ENCODE measurements at regions not wholly inside any gene's neighbourhood (a gene's known extent, or its start where the extent isn't known, plus 50 kb on each side); places are given as distances from the start of the nearest gene placed in this dataset.
"Not testable (repeated sequence)": the region's sequence is repeated elsewhere in the genome, so short reads cannot be mapped to it uniquely, and the experiment has no call there.

DNA sequence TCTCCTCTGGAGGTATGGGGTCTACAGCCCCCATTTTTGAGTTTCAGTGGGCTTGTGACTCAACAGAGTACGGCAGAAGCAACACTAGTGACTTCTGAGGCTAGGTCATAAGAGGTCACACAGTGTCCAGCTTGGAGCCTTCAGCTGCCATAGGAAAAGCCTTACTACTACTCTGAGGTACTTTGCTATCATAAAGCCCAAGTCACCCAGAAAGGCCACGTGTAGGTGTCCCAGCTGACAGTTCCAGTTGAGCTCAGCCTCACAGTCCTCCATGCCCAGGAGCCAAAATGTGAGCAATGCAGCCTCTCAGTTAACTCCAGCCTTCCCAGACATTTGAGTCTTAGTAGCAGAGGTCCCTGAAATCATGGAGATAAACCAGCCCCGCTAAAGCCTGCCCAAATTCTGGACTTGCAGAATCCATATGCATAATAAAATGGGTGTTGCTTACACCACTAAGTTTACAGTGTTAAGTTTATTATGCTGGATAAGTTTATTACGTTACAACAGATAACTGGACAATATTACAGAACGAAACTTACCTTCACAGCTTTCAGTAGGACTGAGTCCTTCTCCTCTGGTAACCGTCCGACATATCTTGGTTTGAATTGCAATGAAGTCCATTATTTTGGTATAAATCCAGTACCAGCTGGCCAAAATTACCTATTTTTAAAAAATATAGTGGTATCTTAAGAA lies 181.1 kb downstream of the AVL9 start:
- Histone ChIP-seq H2AFZ (ENCODE audit: low read length) (no peak overlapping the region), H3K4me3 (ENCODE audit: low read depth, low read length, poor library complexity, severe bottlenecking) (no peak overlapping the region), H3K9me2 (ENCODE audit: low read depth, low read length) (no peaks in the 10 kb centered on the region), H3K9me3 (ENCODE audit: low read length) (no peaks in the 10 kb centered on the region), H3F3A (ENCODE audit: insufficient read depth, low read length) (no peaks in the 10 kb centered on the region), H3K4me1 (ENCODE audit: insufficient read depth, low read length, severe bottlenecking) (no peaks in the 10 kb centered on the region), H3K9ac (ENCODE audit: low read length) (no peak overlapping the region), H3K27ac (ENCODE audit: low read depth, low read length, poor library complexity, severe bottlenecking) (no peak overlapping the region), H3K27me3 (ENCODE audit: insufficient read depth, low read length) (no peaks in the 10 kb centered on the region), H3K36me3 (ENCODE audit: insufficient read depth, low read length) (no peaks in the 10 kb centered on the region), H3K4me2 (ENCODE audit: low read length) (no peak overlapping the region), H4K20me1 (ENCODE audit: insufficient read depth, low read length) (no peaks in the 10 kb centered on the region), H3K79me2 (ENCODE audit: insufficient read depth, low read length) (no peaks in the 10 kb centered on the region)
- TF ChIP-seq, protein P1, sequence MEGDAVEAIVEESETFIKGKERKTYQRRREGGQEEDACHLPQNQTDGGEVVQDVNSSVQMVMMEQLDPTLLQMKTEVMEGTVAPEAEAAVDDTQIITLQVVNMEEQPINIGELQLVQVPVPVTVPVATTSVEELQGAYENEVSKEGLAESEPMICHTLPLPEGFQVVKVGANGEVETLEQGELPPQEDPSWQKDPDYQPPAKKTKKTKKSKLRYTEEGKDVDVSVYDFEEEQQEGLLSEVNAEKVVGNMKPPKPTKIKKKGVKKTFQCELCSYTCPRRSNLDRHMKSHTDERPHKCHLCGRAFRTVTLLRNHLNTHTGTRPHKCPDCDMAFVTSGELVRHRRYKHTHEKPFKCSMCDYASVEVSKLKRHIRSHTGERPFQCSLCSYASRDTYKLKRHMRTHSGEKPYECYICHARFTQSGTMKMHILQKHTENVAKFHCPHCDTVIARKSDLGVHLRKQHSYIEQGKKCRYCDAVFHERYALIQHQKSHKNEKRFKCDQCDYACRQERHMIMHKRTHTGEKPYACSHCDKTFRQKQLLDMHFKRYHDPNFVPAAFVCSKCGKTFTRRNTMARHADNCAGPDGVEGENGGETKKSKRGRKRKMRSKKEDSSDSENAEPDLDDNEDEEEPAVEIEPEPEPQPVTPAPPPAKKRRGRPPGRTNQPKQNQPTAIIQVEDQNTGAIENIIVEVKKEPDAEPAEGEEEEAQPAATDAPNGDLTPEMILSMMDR (IDR thresholded peaks at IDR 0.05; ENCODE audit: low read length): no peak
- no peak for TF ChIP-seq EZH2 (IDR thresholded peaks at IDR 0.05; ENCODE audit: borderline replicate concordance, low read length)

DNA sequence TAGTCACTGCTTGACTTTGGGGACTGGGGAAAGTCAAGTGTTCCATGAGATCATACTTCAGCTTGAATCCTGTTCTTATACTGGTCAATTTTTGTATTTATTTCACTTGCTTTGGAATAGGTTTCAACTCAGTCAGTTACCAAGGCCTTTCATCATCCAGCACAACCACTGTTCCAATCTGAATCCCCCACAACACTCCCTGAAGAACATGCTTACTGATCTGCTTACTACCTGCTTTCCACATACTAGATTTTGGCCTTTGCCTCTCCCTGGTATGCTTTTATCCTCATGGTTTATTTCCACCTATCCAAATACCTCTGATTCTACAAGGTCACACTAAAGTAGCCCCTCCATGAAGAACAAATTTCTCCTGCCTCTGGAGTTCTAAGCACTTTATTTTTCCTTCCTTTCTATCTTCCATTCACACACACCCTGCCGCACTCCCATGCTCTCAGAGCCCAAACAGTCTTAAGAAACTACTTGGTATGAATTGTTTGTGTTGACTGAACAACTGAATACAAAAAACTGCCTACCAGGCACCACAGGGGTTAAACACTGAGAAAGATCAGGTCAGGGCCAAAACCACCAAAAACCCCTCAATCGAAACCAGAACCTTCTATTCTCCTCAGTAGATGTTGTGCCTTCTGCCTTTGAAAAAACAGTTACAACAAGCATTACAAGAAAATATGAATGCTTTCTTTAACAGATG lies 178.1 kb downstream of the AVL9 start:
- no peaks in the 10 kb centered on the region for H3K36me3 ChIP-seq (ENCODE audit: insufficient read depth, low read length)
- H3K9me2 ChIP-seq (ENCODE audit: low read depth, low read length): no peaks in the 10 kb centered on the region
- no peak overlapping the region for H3K9ac ChIP-seq (ENCODE audit: low read length)
- H3K79me2 ChIP-seq (ENCODE audit: insufficient read depth, low read length): no peaks in the 10 kb centered on the region
- no peaks in the 10 kb centered on the region for H3K4me1 ChIP-seq (ENCODE audit: insufficient read depth, low read length, severe bottlenecking)
- H2AFZ ChIP-seq (ENCODE audit: low read length): no peak overlapping the region
- no peak overlapping the region for H3K27ac ChIP-seq (ENCODE audit: low read depth, low read length, poor library complexity, severe bottlenecking)
- TF ChIP-seq EZH2 (IDR thresholded peaks at IDR 0.05; ENCODE audit: borderline replicate concordance, low read length): no peak
- TF ChIP-seq, protein P1 (IDR thresholded peaks at IDR 0.05; ENCODE audit: low read length): no peak
- H3K4me3 ChIP-seq (ENCODE audit: low read depth, low read length, poor library complexity, severe bottlenecking): no peak overlapping the region
- H3K4me2 ChIP-seq (ENCODE audit: low read length): no peak overlapping the region
- H3K9me3 ChIP-seq (ENCODE audit: low read length): no peaks in the 10 kb centered on the region
- H3F3A ChIP-seq (ENCODE audit: insufficient read depth, low read length): no peaks in the 10 kb centered on the region
- H4K20me1 ChIP-seq (ENCODE audit: insufficient read depth, low read length): no peaks in the 10 kb centered on the region
- no peaks in the 10 kb centered on the region for H3K27me3 ChIP-seq (ENCODE audit: insufficient read depth, low read length)

DNA sequence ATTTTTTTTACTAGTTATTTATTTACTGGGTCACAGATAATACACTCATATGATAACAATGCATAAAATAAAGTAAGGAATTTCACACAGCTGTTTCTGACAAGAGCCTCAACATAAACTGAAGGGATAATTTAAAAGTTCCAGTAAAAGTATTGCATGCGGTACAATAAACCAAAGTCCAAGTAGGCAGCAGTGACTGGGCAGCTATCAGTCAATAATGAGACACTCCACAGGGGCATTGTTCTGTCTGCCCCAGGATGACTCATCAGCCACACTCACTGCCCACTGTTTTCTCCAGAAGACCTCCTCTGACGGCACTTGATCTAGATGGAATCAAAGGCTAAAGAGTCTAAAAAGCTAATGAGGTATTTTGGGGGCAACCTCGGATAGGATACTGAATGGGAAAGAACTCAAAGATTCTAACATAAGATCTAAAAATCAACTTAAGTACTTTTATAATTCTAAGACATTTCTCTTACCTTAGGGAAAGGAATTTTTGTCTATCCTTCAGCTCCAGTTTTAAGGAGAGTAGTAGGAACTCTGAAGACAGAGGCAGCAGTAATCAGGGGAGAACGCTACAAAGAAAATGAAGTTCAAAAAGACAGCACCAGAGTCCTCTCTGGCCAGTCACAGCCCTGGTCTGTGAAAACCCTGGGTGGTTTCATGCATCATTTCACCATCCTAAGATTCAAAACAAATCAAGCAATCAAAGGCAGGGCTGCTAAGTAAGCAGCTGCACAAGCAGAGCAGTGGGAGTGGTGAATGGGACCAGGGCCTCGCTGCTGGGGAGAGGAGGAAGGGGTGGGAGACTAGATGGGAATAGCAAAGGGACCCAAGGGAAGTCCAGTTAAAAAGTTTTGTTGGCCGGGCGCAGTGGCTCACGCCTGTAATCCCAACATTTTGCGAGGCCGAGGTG lies 175.1 kb downstream of the AVL9 start:
- Histone ChIP-seq H4K20me1 (ENCODE audit: insufficient read depth, low read length) (no peaks in the 10 kb centered on the region), H3K9me2 (ENCODE audit: low read depth, low read length) (no peaks in the 10 kb centered on the region), H3K4me3 (ENCODE audit: low read depth, low read length, poor library complexity, severe bottlenecking) (no peak overlapping the region), H3K9ac (ENCODE audit: low read length) (no peak overlapping the region), H3K4me2 (ENCODE audit: low read length) (no peak overlapping the region), H3K79me2 (ENCODE audit: insufficient read depth, low read length) (no peaks in the 10 kb centered on the region), H2AFZ (ENCODE audit: low read length) (no peak overlapping the region), H3K36me3 (ENCODE audit: insufficient read depth, low read length) (no peaks in the 10 kb centered on the region), H3K4me1 (ENCODE audit: insufficient read depth, low read length, severe bottlenecking) (no peaks in the 10 kb centered on the region), H3K27me3 (ENCODE audit: insufficient read depth, low read length) (no peaks in the 10 kb centered on the region), H3F3A (ENCODE audit: insufficient read depth, low read length) (no peaks in the 10 kb centered on the region), H3K27ac (ENCODE audit: low read depth, low read length, poor library complexity, severe bottlenecking) (no peak overlapping the region), H3K9me3 (ENCODE audit: low read length) (no peaks in the 10 kb centered on the region)
- TF ChIP-seq EZH2 (IDR thresholded peaks at IDR 0.05; ENCODE audit: borderline replicate concordance, low read length): no peak
- TF ChIP-seq, protein P1 (IDR thresholded peaks at IDR 0.05; ENCODE audit: low read length): no peak

DNA sequence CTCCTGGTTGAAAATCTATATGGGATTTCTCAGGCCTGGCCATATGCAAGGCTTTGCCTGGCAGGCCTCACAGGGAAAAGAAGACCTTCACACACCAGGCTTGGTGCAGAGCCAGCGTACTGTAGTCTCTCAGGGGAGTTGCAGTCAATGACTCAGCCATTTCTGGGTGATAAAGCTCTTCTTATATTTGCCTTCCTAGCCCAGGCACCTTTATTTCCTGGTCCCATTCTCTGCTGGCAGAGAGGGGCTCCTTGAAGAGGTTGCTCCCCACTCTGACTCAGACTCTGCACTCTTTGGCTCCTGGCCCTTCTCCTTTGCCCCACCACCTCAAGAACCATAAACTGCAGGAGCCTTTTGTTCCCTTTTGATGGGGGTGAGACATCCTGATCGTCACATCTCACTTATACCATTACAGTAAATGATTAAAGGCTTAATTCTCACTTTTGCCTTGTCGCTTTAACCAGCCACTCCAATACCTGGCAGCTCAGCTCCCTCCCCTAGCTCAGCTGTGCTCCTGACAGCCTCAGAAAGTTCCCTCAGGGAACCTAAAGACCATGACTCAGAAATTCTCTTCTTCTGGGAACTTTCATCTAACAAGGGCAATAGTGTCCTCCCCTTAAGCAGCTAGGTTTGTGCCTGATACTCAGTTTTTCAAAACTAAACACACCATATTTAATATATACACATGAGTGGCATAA lies 174.0 kb downstream of the AVL9 start:
- H3K9me2 ChIP-seq (ENCODE audit: low read depth, low read length); H3K4me2 ChIP-seq (ENCODE audit: low read length); H3K36me3 ChIP-seq (ENCODE audit: insufficient read depth, low read length); H3K4me3 ChIP-seq (ENCODE audit: low read depth, low read length, poor library complexity, severe bottlenecking); H3F3A ChIP-seq (ENCODE audit: insufficient read depth, low read length); H3K27ac ChIP-seq (ENCODE audit: low read depth, low read length, poor library complexity, severe bottlenecking); H3K9me3 ChIP-seq (ENCODE audit: low read length); H4K20me1 ChIP-seq (ENCODE audit: insufficient read depth, low read length); H3K27me3 ChIP-seq (ENCODE audit: insufficient read depth, low read length); H3K9ac ChIP-seq (ENCODE audit: low read length); H3K79me2 ChIP-seq (ENCODE audit: insufficient read depth, low read length); H3K4me1 ChIP-seq (ENCODE audit: insufficient read depth, low read length, severe bottlenecking); H2AFZ ChIP-seq (ENCODE audit: low read length): not testable (repeated sequence)
